Activated CD8-positive, alpha-beta memory T cell treated with anti-CD3 and anti-CD28 coated beads, Interleukin-2, amount 50 U/mL, for 24 hours (primary cell): ENCODE measurements at regions not wholly inside any gene's neighbourhood (a gene's known extent, or its start where the extent isn't known, plus 50 kb on each side); places are given as distances from the start of the nearest gene placed in this dataset.
"Not testable (repeated sequence)": the region's sequence is repeated elsewhere in the genome, so short reads cannot be mapped to it uniquely, and the experiment has no call there.

Experiments
- DNase-seq: peaks from one replicate; pipeline ENCODE4 v3.0.0-alpha.2; 2020; ENCODE audit errors: extremely low read depth

DNA sequence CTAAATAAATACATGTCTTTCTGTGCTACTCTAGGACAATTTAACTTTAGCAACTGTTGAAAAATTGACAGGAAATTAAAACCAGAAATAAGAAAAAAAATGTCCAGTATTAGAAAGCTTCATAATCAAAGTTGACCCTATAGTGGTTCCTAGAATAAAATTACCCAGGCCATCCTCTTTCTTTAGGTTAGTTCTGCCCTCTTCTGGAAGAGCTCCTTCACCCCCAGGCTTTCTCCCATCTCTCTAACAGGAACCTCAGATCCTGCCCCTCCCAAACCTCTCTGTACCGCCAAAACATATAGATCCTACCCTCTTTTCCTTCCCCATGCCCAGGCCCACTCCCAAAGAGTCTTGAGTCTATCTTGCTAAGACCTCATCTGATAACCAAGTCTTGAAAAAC, 159.4 kb upstream of the CDK1 start:
- DNase-seq = no peak

DNA sequence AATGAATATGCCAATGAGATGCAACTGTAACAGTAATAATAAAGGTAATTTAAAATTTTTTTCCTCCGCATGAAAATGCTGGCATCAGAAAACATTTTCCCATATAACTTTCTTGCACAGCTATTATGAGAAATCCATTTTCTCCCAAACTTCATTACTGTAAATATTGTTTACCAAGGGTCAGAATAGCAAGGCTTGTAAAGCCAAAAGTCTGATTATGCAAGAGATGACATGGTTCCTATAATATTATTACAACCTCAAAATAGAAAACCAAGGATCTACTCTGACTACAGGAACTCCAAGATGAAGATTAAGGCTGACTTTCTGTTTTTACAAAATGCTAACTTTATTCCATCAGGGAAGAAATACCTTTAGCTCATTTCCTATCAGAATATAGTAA, 162.7 kb upstream of the CDK1 start:
- DNase-seq = no peak

- DNase-seq = no peak
Measured at GRCh38 chr10:60614363-60614762, 163.9 kb upstream of the CDK1 start.

DNA sequence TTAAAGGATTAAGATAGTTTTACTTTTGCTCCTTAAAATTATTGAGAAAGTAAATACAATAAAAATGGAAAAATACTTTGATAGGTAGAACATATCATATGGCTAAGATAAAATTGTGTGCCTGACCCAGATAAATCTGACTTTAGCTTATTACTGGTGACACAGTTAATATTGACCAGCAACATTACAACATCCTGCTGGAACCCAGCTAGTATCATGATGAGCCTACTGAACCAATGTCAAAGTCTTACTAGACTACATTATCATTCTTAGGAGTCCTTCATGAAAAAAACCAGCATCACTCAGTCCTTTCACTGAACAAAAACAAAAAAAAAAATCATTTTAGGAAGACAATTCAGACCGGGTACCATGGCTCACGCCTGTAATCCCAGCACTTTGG, 164.8 kb upstream of the CDK1 start:
- no peak for DNase-seq

- DNase-seq = no peak
Measured at GRCh38 chr10:60611291-60611747, 167.0 kb upstream of the CDK1 start.

DNA sequence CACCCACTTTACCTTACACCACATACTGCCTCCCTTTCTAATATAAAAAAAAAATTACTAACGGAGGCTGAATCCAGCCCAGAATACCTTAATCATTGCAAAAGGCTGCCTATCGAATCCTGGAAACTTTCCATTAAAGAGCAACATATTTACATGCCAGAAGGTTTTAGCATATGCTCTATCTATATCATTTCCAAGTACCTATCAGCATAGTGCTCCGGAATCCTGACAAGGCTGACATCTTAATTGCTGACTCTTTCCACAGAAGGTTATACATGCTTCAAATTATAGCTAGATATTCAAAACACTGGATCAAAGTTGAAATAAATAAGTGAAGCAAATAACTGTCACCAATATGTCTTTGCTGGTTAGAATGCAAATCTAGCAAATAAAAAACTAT, 170.9 kb upstream of the CDK1 start:
- DNase-seq = no peak

- DNase-seq = no peak
Measured at GRCh38 chr10:60606343-60607080, 171.8 kb upstream of the CDK1 start.

DNA sequence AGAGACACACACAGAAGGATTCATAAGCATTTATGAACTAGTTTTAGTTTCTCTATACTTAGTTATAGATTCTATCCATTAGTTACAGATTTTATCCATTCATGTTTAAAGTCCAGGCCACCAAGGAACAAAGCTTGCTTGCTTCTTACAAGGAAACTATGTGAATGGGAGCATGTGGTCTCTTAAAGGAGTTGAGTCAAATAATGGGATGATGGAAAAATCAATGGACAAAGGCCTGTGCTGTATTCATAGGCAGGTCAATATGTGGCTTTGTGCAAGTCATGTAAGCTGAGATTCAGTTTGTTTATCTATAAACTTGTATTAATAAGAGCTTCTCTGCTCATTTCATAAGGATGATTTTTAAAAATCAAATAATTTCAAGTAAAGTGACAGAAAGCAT, 172.8 kb upstream of the CDK1 start:
- DNase-seq = no peak

GRCh38 chr10:60604342-60604741, 173.9 kb upstream of the CDK1 start:
- no peak for DNase-seq

DNA sequence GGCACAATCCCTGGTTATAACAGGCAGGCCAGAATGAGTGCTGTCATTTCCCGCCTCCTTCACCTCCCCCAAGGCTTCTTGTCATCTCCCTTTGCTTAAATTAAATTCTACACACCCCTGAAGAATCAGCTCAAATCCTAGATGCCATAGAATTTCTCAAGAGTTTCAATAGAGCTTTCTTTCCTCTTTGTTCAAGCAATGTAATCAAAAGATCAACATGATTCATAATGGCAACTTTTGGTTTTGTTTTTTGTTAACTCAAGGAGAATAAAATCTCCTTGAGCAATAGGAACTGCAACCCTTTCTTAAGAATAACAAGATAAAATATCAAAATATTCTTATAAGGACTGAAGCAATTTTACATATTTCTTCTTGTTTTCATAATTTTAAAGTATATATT, 180.8 kb upstream of the CDK1 start:
- DNase-seq = no peak

DNA sequence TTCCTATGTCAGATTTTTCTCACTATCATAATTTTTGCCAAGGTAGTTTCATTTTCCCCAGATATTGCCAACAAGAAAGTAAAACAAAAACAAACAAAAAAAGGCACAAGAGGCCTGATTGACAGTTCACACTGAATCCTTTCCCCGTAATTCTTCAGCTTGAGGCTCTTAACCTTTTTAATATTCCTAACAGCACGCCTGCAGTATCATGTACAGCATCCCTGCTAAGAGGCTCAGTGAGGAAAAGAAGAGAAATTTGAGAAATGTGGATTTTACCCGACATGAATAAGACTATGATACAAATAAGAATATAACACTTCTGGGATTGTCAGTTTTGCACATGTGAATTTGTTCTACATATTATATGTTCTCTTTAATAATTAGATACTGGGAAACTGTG, 182.4 kb upstream of the CDK1 start:
- no peak for DNase-seq

DNA sequence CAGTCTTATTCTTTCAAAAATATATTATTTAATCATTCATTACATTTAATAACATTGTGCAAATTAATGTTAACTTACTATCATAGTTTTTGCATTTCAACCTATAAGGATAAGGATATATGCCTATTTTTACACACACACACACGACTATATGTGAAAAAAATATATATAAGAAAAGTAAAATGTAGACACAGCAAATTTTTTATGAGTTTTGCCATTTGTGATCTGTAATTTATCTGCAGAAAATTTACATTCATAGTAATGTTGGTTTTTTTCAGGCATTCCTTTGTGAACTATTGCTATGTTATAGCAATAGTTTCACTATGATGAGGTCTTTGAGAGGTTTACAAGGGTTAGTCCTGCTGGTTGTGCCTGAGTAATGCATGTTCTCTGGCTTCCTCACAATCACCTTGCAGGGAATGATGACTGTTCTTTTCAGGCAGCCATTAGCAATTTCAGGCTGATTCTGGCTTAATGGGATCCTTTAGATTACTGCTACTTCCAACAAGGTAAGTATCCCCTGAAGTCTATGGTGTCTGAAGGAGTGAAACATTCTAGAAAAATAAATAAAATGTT, 183.7 kb upstream of the CDK1 start:
- DNase-seq = no peak

GRCh38 chr10:60591119-60591518, 187.2 kb upstream of the CDK1 start:
- no peak for DNase-seq

DNA sequence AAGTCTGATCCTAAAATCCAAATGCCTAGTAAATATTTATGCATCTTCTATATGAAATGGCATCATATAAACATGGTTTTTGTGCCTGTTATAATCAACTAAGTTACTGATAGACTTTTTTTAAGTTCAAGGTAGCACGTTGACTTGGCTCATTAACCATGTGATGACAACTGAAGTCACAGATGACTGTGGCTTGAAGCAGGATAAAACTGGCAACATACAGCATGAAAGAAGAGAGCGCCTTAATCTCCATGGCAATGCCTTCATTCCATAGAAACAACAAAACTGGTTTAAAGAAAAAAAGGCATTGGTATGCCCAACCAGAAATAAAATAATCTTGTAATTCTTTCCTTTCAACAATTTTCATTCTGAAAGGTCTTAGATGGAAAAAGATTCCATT, 188.9 kb upstream of the CDK1 start:
- no peak for DNase-seq

- not testable (repeated sequence) for DNase-seq
Measured at GRCh38 chr10:60581782-60582181, 192.1 kb upstream of the ANK3 start.

DNA sequence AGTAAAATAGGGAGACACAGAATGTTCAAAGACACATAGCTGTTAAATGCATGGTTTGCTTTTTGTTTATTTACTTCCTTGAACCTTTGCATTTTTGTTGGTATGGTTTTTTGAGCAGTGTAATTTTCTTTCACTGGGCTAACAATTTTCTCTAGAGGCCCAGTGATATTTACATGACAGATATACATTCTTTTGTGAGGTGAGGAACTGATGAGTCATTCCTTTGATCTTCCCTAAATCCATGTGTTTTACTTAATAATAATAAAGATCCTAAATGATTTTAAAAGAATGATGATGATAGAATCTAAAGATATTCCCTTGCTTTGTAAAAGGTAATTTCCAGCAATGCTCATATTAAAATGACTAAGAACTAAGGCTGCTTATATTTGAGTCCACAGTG, 188.5 kb upstream of the ANK3 start:
- no peak for DNase-seq

DNA sequence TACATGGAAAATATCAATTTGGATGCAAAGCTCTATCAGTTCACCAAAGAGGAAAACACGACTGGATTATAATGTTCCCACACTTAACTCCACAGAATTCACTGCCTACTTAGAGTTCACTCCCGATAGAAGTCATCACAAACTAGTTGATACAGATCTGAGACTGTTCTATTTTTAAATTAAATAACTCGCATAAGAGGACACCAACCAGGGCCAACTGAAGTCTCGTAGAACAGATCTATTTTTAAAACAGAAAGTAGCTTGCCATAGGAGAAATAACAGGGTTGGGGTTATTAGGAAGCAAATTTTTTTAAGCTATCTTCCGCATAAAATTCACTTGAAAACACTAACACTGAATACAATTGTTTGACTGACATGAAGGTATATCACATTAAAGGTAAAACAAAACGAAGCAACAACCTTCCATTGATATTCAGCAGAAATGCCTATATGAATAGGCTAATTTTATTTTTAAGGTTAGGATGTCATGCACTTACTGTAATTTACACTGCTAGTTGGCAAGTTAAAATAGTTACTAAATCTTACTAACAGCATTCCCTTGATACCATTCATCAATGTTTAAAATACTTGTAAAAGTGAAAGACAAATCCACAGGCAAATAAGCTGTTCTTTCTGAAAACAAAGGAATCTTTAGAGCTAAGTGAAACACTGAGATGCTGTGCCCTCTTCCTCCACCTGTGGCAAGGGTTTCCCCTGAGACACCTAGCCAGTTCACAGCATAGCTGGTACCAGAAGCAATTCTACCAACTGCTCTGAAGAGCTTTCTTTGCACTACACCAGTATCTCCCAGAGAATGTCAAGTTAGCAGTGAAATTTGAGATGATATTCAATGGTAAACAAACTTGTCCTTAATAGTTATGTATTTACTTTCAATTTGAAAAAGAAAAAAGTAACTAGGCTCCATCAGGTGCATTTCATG, 186.7 kb upstream of the ANK3 start:
- DNase-seq = no peak

GRCh38 chr10:60575105-60575504, 185.4 kb upstream of the ANK3 start:
- DNase-seq = no peak

DNA sequence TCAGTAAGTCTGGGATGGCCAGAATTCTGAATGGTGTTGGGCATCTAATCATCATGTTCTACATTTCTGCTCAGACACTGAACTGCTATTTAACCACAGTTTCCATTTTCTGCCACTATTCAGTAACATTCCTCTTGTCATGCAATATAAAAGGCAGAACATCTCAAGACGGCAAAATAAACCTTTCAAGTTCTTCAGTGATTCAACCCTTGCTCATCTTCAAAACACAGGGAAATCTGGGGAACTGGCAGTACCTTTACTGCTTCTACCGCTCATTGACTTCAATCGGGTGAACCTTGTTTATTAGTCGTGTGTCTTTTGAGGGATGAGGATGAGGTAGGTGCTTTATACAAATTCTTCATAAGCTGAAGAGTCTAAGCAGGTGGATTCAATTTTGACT, 184.7 kb upstream of the ANK3 start:
- DNase-seq = no peak

GRCh38 chr10:60573336-60573735, 183.7 kb upstream of the ANK3 start:
- DNase-seq = peak; percentile 4

GRCh38 chr10:60572511-60573194, 183.0 kb upstream of the ANK3 start:
- DNase-seq = no peak

DNA sequence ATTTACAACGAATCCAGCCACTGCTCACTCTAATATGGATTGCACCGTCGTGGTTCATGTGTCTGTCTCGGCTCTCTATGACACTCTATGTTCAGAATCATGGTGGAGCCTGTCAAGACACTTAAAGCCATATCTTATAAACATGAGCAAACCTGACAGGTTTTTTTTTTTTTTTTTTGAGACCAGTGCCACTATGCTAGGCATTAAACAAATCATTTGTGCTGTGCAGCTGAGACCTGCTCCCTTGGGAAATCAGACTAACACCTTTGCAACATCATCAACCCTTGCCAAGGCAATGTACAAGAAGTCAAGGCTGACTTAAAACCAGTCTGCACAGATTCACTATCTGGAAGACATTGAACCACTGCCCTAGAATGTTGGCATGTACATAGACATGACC, 181.2 kb upstream of the ANK3 start:
- no peak for DNase-seq
